GM18505 (cell line): ENCODE measurements at regions not wholly inside any gene's neighbourhood (a gene's known extent, or its start where the extent isn't known, plus 50 kb on each side); places are given as distances from the start of the nearest gene placed in this dataset.
"Not testable (repeated sequence)": the region's sequence is repeated elsewhere in the genome, so short reads cannot be mapped to it uniquely, and the experiment has no call there.

Experiments used
- ATAC-seq: cut with Tn5 transposase; IDR thresholded peaks from one replicate; pipeline ENCODE4 v1.9.1; 2021; ENCODE audit not compliant: unreplicated experiment
- POLR2A ChIP-seq: IDR thresholded peaks from 4 replicates; pipeline ENCODE4 v1.6.1; 2011; ENCODE audit warnings: borderline replicate concordance; ENCODE audit not compliant: insufficient read depth, insufficient read length; ENCODE audit errors: extremely low read depth

- no peak for ATAC-seq
- no peak for TF ChIP-seq POLR2A
Measured at GRCh38 chr18:22057908-22058527, 111.4 kb upstream of the GATA6 start.

GRCh38 chr18:22060361-22060760 is 109.0 kb upstream of the GATA6 start:
- no peak for TF ChIP-seq POLR2A
- ATAC-seq, result no peak

GRCh38 chr18:22063102-22063501 is 106.3 kb upstream of the GATA6 start:
- no peak for TF ChIP-seq POLR2A
- no peak for ATAC-seq

- ATAC-seq, result no peak
- TF ChIP-seq POLR2A, result no peak
Measured at GRCh38 chr18:22063672-22064071, 105.7 kb upstream of the GATA6 start.

GRCh38 chr18:22064581-22064980 is 104.8 kb upstream of the GATA6 start:
- TF ChIP-seq POLR2A, result no peak
- ATAC-seq, result no peak

GRCh38 chr18:22065311-22065710 is 104.1 kb upstream of the GATA6 start:
- TF ChIP-seq POLR2A, result no peak
- ATAC-seq, result no peak

GRCh38 chr18:22066083-22066485 is 103.3 kb upstream of the GATA6 start:
- no peak for TF ChIP-seq POLR2A
- no peak for ATAC-seq

GRCh38 chr18:22067109-22067508 is 102.3 kb upstream of the GATA6 start:
- ATAC-seq, result no peak
- TF ChIP-seq POLR2A, result no peak

GRCh38 chr18:22067682-22068081 is 101.7 kb upstream of the GATA6 start:
- TF ChIP-seq POLR2A, result no peak
- ATAC-seq, result no peak

GRCh38 chr18:22068784-22069183 is 100.6 kb upstream of the GATA6 start:
- not testable (repeated sequence) for ATAC-seq

GRCh38 chr18:22069916-22070315 is 99.5 kb upstream of the GATA6 start:
- TF ChIP-seq POLR2A, result no peak
- no peak for ATAC-seq

- no peak for TF ChIP-seq POLR2A
- ATAC-seq, result no peak
Measured at GRCh38 chr18:22073411-22073810, 96.0 kb upstream of the GATA6 start.

GRCh38 chr18:22074282-22075070 is 94.9 kb upstream of the GATA6 start:
- no peak for ATAC-seq
- TF ChIP-seq POLR2A, result no peak

GRCh38 chr18:22080035-22080434 is 89.4 kb upstream of the GATA6 start:
- no peak for ATAC-seq

More at GRCh38 chr18:22080035-22080434, 89.4 kb upstream of the GATA6 start:
- no peak for TF ChIP-seq POLR2A
